Fibroblast of lung (primary cell): ENCODE measurements at regions not wholly inside any gene's neighbourhood (a gene's known extent, or its start where the extent isn't known, plus 50 kb on each side); places are given as distances from the start of the nearest gene placed in this dataset.

ENCODE experiments used
- CTCF ChIP-seq, 2 donors: IDR thresholded peaks in 1 of 2; conservative IDR thresholded peaks in 1 of 2; 1 replicate in 1 of 2; 2 replicates in 1 of 2; pipeline ENCODE4 v1.5.1; 2011 to 2012; ENCODE audit warnings: low read length in 2 of 2, control low read depth in 1 of 2, inconsistent platforms in 1 of 2, low read depth in 1 of 2, mild to moderate bottlenecking in 1 of 2
- EZH2 ChIP-seq: IDR thresholded peaks from 2 replicates; pipeline ENCODE4 v1.5.1; 2012; ENCODE audit warnings: low read length, control low read depth, mild to moderate bottlenecking; ENCODE audit errors: missing control alignments

- no peak for TF ChIP-seq CTCF (conservative IDR thresholded peaks at IDR 0.05 in 1 of 2, IDR thresholded peaks at IDR 0.05 in 1 of 2; ENCODE audit: low read depth in 1 of 2, low read length in 2 of 2)
- TF ChIP-seq EZH2, result no peak
Observed at GRCh38 chr3:76561494-76562236, 478.2 kb upstream of the ROBO2 start.
